Breast epithelium (tissue), 3 donors: ENCODE measurements at regions not wholly inside any gene's neighbourhood (a gene's known extent, or its start where the extent isn't known, plus 50 kb on each side); places are given as distances from the start of the nearest gene placed in this dataset.

Source experiments
- CTCF ChIP-seq, 3 donors: fragments of 450-650 bp; IDR thresholded peaks; one replicate each; pipeline ENCODE4 v1.5.1; 2016 to 2017; ENCODE audit warnings: antibody characterized with exemption in 3 of 3, mild to moderate bottlenecking in 3 of 3, moderate library complexity in 3 of 3
- POLR2A ChIP-seq: fragments of 450-650 bp; IDR thresholded peaks from one replicate; pipeline ENCODE4 v1.6.1; 2016; ENCODE audit warnings: antibody characterized with exemption, mild to moderate bottlenecking, moderate library complexity
- POLR2AphosphoS5 ChIP-seq, 3 donors: sonication (generic); formaldehyde crosslinking; IDR thresholded peaks; one replicate each; pipeline ENCODE4 v1.6.1; 2017; ENCODE audit warnings: antibody characterized with exemption in 3 of 3

- TF ChIP-seq CTCF (IDR thresholded peaks at IDR 0.05) = no peak
- TF ChIP-seq POLR2A = no peak
- no peak for TF ChIP-seq POLR2AphosphoS5 (IDR thresholded peaks at IDR 0.05)
Measured at GRCh38 chr12:47340411-47341015, 260.8 kb upstream of the AMIGO2 start.
